T-helper 22 cell (primary cell): ENCODE measurements at regions not wholly inside any gene's neighbourhood (a gene's known extent, or its start where the extent isn't known, plus 50 kb on each side); places are given as distances from the start of the nearest gene placed in this dataset.

Experiments
- DNase-seq: peaks from one replicate; pipeline ENCODE4 v3.0.0-alpha.2; 2020; ENCODE audit warnings: low read depth

DNA sequence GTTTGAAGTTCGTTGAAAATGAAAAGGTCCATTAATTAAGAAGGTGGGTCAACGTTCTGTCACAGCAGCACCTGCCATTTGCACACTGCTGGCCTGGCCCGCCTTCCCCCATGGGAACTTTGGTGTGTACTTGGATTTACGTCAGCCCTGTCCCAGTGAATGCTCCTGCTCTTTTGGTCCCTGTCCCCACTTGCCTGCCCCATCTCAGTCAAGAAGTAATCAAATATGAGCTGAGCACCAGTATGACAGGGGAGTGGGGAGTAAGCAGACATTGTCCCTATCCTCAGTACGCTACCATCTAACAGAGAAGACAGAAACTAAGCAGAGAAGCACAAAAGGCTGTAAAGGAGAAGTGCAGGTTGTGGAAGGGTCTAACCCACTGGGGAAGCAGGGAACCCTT lies 65.1 kb downstream of the SLC4A3 start:
- no peak for DNase-seq

DNA sequence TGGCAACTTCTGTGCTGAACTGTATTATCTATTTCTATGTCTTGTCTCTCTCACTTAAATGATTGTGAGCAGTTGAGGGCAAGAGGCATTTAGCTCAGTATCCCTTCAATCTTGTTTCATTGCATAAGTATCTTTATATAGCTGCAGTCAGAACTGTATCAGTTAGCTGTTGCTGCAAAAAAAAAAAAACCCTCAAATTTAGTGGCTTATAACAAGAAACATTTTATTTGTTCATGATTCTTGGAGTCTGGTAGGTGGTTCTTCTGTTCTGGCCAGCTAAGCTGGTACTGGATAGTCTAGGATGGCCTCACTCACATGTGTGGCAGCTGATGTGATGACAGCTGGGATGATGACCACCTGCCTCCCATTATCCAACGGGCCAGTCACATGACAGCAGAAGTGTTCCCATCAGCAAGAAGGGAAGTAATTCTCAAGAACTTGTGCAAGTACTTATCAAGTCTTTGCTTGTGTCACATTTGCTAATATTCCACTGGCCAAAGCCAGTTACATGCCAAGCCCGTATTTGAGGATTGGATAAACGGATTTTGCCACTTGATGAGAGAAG lies 67.8 kb downstream of the SLC4A3 start:
- DNase-seq = no peak

DNA sequence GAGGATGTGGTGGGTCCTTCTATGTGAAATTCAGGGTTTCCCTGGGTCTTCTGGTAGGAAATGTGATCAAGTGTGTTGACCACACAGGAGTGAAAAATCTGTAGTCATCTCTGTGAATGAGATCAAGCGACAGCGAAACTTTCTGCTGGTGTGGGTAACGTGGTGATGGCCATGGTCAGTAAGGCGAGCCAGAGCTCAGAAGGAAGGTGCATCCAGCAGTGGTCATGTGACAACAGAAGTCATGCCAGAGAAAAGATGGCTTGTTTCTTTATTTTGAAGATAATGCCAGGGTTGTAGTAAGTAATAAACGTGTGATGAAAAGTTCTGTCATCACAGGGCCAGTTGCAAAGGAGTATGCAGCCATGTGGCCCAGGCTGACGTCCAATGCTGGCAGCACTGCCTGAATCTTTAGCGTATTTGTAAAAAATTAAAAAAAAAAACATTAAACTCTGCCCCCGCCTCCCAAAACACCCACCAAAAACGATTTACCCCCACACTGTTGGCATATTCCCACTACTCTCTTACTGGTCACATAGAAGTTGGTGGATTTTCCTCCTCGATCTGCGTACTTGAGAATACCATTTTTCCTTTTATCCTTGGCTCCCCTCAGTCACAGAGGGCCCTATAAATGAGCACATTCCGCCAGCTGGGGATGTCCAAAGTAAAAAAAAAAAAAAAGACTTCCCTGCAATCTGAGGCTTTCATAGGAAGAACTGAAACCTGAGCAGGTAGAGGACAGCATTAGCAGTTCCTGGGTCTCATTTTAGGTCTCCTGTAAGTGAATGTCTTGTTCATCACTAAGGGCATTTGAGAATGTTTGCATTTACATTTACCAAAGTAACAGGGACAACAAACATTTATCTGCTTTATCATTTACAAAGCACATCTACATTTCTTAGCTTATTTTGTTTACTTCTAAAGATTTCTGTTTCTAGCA lies 70.6 kb downstream of the SLC4A3 start:
- no peak for DNase-seq

DNA sequence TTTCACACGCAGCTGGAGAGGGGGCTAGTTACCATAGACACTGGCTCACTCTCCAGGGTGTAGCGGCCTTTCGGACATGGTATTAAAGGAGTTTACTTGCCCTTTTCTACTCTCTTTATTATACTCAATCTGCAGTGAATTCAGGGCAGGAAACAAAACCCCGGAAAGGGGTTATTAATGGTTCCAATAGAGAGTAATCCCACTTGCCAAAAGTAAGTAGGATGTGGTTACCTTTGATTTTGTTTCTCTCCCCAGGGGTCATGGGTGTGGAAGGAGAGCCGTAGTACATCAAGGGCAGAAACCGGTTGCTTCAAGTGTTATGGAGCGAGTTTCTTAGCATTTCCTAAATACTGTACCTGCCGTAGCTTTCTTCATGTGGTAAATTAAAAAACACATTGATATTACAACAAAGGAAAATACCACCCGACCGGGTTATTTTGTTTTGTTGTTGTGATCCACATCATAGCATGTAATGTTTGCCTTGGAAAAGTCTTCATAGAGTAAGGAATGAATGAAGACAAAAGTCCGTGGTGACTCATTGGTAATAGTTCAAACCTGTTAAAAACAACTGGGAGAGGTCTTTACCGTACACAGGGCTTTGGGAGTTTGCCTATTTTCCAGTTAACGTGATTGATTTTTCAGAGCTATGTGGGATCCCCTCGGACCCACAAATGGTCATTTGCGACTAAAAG lies 71.5 kb downstream of the SLC4A3 start:
- no peak for DNase-seq

DNA sequence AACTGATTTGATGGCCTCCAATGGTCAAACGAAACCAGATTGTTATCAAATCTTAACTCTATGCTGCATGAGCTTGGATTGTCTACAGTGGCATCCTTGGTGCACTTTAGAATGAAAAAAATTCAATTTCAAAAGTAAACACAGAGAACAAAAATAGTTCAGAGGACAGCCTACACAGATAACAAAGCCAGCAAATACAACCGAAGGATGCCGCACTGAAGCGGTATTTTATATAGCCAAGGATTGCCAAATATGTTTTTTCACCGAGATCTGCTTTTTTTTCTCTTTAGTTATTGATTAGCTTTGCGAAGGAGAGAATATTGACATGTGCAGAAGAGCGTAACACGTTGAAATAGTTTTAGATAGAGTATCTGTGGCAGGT lies 72.0 kb downstream of the SLC4A3 start:
- DNase-seq = no peak

DNA sequence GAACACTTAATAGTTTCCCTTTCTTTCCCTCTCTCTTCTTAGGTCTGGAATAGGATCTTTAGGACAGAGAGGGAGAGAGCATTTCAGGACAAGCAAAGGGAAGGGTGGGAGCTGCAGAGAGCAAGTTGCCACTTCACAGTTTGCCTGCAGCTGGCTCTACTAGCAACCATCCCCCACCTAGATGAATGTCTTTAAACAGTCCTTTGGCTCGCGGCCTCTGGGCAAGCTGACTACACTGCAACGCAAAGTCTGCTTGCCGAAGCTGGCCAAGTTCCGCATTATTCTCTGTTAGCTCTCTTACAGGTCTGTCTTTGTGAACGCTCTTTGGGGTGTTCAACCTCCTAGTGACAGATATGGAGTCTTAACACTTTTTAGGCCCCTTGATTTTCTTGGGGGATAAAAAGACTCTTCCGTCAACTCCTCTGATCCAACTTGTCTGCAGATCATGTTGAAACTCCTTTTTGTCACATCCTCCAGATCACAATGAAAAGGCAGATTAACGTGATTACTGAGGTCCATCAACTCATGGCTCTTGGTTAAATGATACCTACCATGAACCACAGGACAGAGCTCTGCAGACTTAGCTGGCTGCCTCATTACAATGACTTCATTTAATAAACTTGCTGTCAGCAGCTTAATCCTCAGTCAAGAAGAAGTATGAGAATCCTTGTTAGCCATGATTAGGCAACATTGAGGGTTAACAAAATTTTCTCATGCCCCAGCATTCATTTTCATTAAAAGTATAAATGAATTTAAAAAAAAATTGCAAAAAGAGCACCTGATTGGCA lies 74.6 kb downstream of the SLC4A3 start:
- DNase-seq = no peak

DNA sequence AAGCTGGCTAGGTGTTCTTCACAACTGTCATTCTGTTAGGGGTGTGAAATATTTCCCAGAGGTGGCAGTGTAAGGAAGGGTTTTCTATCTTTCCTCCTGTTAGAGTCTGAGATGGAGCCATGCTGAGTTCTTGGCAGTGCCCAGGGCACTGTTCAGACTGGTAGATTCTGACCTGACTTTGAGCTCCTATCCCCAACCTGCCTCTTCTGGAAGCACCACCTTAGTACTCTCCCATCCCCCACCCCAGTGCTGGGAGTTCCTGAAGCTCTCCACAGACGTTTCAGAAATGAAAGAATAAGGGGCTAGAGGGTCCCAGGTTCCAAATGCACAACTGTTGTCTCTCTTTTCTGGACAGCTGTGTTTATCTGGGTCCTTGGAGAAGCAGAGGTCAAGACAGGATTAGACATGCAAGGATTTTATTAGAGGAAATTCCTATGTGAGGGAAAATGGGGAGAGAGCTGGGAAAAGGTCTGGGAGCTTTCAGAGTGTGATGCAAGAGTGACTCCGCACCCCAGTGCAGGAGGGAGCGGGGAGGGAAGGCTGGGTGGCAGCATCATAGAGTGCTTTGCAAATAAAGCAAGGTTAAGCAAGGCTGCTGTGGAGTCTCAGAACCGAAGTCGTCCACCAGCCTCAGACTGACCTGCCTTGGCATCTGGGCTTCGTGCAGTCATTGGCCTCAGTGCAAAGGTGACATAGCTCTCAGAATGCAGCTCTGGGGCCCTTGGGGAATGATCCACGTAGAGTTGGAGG lies 75.5 kb downstream of the SLC4A3 start:
- DNase-seq = no peak

DNA sequence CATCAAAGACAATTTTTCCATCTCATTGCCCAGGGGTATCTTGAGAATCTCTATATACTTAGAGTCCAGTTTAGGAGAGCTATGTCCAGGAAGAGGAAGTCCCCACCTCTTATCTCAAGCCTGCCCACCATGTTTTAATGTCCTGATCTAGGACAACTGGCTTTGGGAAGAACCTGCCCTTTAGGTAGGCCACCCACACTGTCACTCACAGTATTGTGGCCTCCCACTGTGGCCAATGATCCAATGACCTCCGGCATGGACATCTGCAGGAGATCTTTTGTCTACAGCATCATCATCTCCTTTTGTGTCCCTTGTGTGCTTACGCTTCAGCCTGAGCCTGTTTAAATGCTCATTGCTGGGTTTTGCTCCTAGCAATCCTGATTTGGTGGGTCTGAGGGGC lies 77.4 kb downstream of the SLC4A3 start:
- no peak for DNase-seq

DNA sequence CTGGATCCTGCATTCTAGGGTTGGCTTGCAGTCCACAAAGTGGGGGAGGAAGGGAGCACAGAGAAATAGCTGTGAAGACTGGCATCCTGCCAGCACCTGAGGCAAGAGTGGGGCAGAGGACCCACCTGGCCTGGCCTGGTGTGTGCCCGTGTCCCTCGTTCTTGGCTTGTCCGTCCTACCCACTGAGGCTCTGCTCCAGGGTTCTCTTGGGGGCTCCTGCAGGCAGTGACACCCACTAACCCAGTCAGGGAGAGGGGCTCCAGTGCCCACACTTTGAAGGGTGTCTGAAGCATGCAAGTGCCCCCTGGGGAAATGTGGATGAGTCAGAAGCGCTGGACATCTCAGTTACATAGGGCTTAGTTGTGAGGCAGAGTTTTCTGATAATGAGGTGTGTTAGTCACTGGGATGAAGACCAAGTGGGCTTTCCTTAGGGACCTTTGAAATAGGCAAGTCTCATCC lies 79.4 kb downstream of the SLC4A3 start:
- no peak for DNase-seq

DNA sequence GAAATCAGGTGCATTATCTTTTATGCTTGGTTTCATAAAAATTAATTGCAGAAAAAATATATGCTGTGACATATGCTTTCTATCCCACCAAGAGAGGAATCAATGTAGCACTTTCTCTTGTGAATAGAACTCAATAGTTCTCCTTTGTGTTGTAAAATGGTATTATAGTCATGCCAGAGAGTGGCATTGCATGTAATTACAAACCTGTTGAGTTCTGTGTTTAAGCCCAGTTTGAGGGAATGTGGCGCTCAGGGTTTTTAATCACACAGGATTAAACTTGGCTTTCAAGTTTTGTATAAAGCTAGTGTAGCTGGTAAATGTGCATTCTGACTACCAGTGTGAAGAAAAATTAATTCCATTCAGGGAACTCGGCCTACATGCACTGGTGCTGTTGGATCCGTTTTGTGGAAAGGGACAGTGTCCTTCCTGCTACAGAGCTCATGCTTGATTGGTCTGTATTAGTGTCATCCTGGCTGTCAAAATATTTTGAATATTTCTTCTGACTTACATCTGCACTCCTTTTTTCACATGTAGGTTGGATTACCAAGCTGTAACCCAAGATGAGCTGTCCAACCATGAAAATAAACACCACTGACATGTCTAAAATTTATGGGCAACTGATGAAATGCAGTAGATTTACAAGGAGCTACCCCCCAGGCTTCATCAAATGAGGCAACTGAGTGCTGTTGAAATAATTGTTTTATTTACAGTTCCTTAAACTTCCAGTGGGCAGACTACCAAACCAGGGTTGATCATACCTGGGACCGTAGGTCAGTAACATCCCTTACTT lies 80.3 kb downstream of the SLC4A3 start:
- no peak for DNase-seq

DNA sequence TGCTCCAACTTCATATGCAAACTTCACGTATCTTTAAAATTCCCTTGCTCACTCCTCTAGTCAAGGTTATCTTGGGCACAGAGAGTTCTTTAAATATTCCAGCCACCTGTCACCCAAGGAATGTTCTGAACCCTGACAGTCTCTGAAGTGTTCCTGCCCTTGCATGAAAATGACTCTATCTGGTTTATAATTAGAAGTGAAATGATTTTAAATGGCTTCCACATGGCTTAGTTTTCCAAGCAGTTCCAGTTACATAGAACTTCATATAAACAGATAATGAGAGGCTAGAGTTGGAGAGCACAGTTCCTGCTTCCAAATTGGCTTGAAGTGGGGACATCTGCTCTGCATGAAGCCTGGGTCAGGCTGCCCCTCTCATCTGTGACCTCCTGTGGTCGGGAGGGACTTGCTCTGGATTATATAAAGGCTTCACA lies 81.9 kb downstream of the SLC4A3 start:
- DNase-seq = no peak

DNA sequence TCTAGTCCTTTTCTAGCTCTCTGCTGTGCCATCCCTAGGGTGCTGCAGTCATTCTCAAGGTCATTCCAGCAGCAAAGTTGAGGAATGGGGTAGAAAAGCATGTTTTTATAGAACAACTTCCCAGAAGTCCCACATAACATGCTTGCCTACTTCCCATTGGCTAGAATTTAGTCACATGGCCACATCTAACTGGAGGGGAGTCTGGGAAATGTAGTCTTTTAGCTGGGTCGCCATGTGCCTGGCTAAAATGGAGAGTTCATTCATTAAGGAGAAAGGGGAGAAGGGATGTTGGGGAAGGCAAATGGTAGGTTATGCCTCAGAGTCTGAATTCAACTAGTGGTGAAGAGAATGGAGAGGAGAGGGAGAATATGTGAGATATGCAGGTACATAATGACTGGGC lies 85.7 kb downstream of the SLC4A3 start:
- no peak for DNase-seq

DNA sequence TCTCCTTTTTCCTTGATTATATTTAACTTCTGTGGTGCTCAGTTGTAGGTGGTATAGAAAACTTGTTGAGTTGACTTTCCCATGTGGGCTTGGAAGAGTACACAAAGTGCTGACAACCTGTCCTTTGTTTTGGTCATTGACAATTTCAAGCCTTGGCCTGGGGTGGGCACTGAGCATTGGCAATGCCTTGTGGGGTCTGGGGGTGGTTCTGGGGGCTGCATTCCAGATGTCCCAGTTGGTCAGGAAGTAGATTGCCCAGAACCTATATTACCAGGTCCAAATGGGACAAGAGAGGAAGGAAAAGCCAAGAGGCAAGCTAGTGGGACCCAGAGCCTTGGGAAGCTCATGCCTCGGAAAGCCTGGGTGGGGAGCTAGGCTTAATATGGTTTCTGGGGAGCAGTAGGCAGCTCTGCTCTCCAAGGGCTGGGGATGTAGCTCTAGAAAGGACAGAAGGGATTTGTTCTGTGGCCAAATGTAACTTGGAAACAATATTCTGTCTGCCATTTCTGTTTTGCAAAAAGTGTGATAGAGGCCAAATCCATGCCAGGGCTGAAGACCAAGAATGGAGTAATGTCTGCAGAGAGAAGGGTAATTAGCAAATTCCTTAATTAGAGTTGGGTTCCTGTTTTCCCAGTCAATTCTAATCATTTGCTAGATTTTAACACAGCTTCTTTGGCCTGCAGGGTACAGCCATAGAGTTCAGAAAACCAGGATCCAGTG lies 87.4 kb downstream of the SLC4A3 start:
- DNase-seq = no peak

DNA sequence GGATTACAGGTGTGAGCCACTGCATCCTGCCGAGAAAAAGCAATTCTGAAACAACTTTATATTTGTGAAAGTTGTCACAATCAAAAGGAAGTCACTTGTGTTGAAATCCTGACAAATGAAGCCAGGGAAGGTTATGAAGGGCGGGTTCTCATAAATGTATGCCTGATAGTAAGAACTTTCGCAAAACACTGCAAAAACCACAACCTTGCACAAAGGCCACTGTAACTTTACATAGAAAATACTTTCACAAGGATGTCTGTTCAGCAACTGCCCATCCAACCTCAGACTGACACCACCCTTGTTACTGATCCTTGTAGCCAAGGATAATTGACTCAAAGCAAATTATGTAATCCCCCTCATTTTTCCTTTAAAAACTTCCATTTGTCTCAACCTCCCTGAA lies 90.6 kb downstream of the SLC4A3 start:
- no peak for DNase-seq

DNA sequence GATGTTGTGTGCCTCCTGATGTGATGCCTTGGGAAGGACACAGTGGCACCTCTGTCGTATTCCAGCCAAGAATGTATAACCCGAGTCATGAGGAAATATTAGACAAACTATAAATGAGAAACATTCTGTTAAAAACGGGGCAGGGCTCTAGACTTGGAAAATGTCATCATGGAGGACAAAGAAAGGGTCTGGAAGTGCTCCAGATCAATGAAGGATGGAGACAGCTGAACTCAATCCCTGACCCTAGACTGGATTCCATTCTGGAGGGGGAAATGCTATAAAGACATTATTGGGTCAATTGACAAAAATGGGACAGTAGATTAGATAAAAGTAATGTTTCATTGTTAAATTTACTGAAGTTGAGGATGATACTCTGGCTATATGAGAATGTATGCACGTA lies 92.1 kb downstream of the SLC4A3 start:
- DNase-seq = no peak

DNA sequence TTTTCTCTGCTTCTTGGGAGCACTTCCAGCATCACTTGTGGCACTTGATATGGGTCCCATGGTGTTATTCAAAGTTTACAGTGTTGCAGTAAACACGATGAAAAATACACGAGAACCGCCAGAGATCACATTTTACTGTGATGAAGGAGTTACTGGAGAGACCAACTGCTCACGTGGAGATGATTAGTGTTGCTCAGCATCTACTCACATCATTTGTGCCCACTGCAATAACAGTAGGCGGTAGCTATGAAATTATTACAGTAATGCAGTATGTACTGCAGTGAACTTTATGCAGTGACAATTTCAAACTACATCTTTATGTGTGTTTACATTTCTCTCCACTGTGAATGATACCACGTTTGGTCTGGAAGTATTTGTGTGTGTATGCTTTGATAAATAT lies 93.5 kb downstream of the SLC4A3 start:
- no peak for DNase-seq

DNA sequence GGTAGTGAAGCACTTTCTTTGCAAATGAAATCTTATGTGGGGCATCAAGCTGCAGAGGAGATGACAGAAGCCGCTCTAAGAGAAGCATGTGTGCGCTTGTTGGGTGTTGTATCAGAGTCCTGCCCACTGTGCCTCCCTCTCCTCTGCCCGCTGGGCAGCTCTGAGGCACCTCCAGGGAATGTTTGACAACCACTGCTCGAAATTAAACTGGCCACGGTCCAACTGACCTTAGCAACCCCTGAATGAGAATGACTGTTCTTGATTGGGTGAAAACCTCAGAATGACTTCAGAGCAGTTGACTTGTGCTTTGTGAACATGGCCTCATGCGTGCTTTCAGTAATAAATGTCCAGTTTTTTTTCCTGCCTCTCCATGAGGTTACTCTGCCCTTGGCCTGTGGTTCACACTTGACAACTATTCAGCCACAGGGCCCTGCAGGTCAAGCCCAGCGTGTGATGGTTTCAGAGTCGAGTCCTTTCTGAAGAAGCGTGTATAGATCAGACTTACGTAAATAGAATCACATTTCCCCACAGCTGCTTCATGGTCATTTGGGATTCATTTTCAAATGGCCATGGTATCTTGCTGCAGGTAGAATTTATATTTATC lies 94.9 kb downstream of the SLC4A3 start:
- DNase-seq = no peak

DNA sequence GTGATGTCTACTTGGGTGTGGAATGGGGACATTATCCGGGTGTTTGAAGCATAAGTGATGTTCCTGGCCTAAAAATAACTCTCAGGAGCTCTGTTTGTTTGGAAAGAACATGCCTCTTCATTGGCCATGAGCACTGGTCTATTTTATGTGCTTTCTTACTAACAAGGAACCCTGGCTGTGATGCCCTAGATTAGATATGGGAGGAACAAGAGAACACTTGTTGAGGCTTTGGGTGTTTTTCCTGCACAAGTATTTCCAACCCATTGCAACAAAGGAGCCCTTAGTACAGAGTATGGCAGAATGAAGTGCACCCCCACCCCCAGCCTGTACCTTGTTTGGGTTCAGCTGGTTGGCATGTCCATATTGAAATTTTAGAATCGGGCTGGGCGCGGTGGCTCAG lies 95.9 kb downstream of the SLC4A3 start:
- DNase-seq = no peak

DNA sequence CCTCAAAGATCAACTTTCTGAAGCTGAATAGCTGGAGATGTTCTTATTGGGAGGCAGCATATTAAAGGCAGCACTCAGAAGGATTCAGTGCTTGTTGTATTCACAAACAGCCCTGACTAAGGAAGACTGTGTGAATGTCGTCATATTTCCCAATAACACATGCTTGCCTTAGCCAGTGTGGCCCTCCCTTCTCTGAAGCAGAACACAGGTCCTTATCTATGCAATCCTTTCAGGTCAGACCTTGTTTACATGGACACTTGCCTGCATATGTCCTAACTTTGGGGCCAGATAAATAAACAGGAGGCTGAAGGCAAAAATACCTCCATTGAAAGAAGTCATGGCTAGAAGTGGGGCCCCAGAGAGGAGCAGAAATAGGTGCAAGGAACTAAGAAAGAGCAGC lies 97.2 kb downstream of the SLC4A3 start:
- DNase-seq = no peak

DNA sequence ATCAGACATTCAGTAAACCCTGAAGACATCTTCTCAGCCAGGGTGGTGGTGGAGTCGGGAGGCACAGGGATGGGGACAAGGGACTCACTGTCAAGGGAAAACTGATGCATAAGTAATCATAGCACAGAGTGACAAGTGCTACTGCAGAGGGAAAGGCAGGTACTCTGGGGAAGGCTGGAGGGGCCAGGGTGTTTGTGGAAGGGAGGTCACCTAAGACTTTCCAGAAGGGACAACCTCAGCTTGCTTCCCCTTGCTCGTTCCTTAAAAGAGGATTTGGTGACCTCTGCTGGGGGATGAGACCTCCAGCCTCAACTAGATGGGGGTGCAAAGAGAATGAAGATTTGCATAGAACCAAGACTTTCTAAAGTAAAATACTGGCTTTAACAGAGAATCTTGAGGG lies 99.5 kb downstream of the SLC4A3 start:
- DNase-seq = no peak
